Liver (tissue), 8 donors: ENCODE measurements at regions not wholly inside any gene's neighbourhood (a gene's known extent, or its start where the extent isn't known, plus 50 kb on each side); places are given as distances from the start of the nearest gene placed in this dataset.

Experiments
- DNase-seq: peaks from one replicate; pipeline ENCODE4 v3.0.0-alpha.2; 2017; ENCODE audit warnings: low spot score
- H3K27ac ChIP-seq, 2 donors: one replicate each; pipeline ENCODE4 v1.7.0; 2013; ENCODE audit warnings: inconsistent platforms in 2 of 2, low read length in 2 of 2, control low read depth in 1 of 2, low read depth in 1 of 2, mild to moderate bottlenecking in 1 of 2
- H3K27me3 ChIP-seq, 4 donors: one replicate each; pipeline versions ENCODE4 v1.6.1 to v1.7.0; 2013; ENCODE audit warnings: low read length in 3 of 4, inconsistent platforms in 1 of 4, mild to moderate bottlenecking in 1 of 4, moderate library complexity in 1 of 4; ENCODE audit not compliant: control insufficient read depth in 4 of 4, insufficient read depth in 4 of 4
- H3K36me3 ChIP-seq, 4 donors: one replicate each; pipeline versions ENCODE4 v1.6.1 to v1.7.0; 2013; ENCODE audit warnings: low read length in 3 of 4, mild to moderate bottlenecking in 3 of 4, low read depth in 1 of 4, moderate library complexity in 1 of 4; ENCODE audit not compliant: control insufficient read depth in 4 of 4, insufficient read depth in 3 of 4
- H3K4me1 ChIP-seq, 4 donors: one replicate each; pipeline versions ENCODE4 v1.6.1 to v1.7.0; 2013; ENCODE audit warnings: low read length in 3 of 4, mild to moderate bottlenecking in 3 of 4, moderate library complexity in 1 of 4; ENCODE audit not compliant: control insufficient read depth in 4 of 4, insufficient read depth in 4 of 4
- H3K4me3 ChIP-seq, 3 donors: one replicate each; pipeline versions ENCODE4 v1.6.1 to v1.7.0; 2013; ENCODE audit warnings: low read length in 3 of 3, control low read depth in 1 of 3, low read depth in 1 of 3, mild to moderate bottlenecking in 1 of 3
- H3K9ac ChIP-seq, 2 donors: one replicate each; pipeline ENCODE4 v1.7.0; 2013; ENCODE audit warnings: low read length in 2 of 2, mild to moderate bottlenecking in 2 of 2, moderate library complexity in 2 of 2, control low read depth in 1 of 2, low read depth in 1 of 2
- H3K9me3 ChIP-seq, 4 donors: one replicate each; pipeline versions ENCODE4 v1.6.1 to v1.7.0; 2013; ENCODE audit warnings: low read length in 3 of 4; ENCODE audit not compliant: control insufficient read depth in 4 of 4
- ATF3 ChIP-seq: IDR thresholded peaks from 2 replicates; pipeline ENCODE4 v1.6.1; 2016; ENCODE audit warnings: antibody characterized with exemption
- CTCF ChIP-seq: fragments of 150-350 bp; IDR thresholded peaks from 2 replicates; pipeline ENCODE4 v1.5.1; 2017; ENCODE audit warnings: improper control_type of control experiment, low read depth, low read length; ENCODE audit not compliant: missing input control
- FOXA1 ChIP-seq: IDR thresholded peaks from 2 replicates; pipeline ENCODE4 v1.6.1; 2016; ENCODE audit warnings: antibody characterized with exemption
- GABPA ChIP-seq, 2 donors: IDR thresholded peaks in 1 of 2; conservative IDR thresholded peaks in 1 of 2; 2 replicates each; pipeline ENCODE4 v1.6.1; 2016; ENCODE audit warnings: antibody characterized with exemption in 2 of 2, mild to moderate bottlenecking in 1 of 2, moderate library complexity in 1 of 2
- HNF4A ChIP-seq, 2 donors: conservative IDR thresholded peaks; 2 replicates each; pipeline ENCODE4 v1.6.1; 2016; ENCODE audit warnings: antibody characterized with exemption in 2 of 2, mild to moderate bottlenecking in 2 of 2
- HNF4G ChIP-seq: IDR thresholded peaks from 2 replicates; pipeline ENCODE4 v1.6.1; 2016; ENCODE audit warnings: antibody characterized with exemption
- JUND ChIP-seq, 2 donors: IDR thresholded peaks; 2 replicates each; pipeline ENCODE4 v1.6.1; 2016; ENCODE audit warnings: antibody characterized with exemption in 2 of 2
- MAX ChIP-seq: IDR thresholded peaks from 2 replicates; pipeline ENCODE4 v1.6.1; 2016; ENCODE audit warnings: antibody characterized with exemption
- NR2F2 ChIP-seq: IDR thresholded peaks from 2 replicates; pipeline ENCODE4 v1.6.1; 2016; ENCODE audit warnings: antibody characterized with exemption
- RAD21 ChIP-seq, 2 donors: IDR thresholded peaks; 2 replicates each; pipeline ENCODE4 v1.6.1; 2016; ENCODE audit warnings: antibody characterized with exemption in 2 of 2, mild to moderate bottlenecking in 2 of 2
- REST ChIP-seq: IDR thresholded peaks from 2 replicates; pipeline ENCODE4 v1.6.1; 2016; ENCODE audit warnings: antibody characterized with exemption, mild to moderate bottlenecking
- RXRA ChIP-seq, 2 donors: IDR thresholded peaks; 2 replicates each; pipeline ENCODE4 v1.6.1; 2017 to 2018; ENCODE audit warnings: antibody characterized with exemption in 2 of 2, mild to moderate bottlenecking in 1 of 2
- SP1 ChIP-seq: IDR thresholded peaks from 2 replicates; pipeline ENCODE4 v1.6.1; 2018; ENCODE audit warnings: antibody characterized with exemption, mild to moderate bottlenecking
- TAF1 ChIP-seq: conservative IDR thresholded peaks from 2 replicates; pipeline ENCODE4 v1.6.1; 2016; ENCODE audit warnings: antibody characterized with exemption, mild to moderate bottlenecking
- YY1 ChIP-seq: IDR thresholded peaks from 2 replicates; pipeline ENCODE4 v1.6.1; 2016; ENCODE audit warnings: antibody characterized with exemption, mild to moderate bottlenecking
- ZBTB33 ChIP-seq: IDR thresholded peaks from 2 replicates; pipeline ENCODE4 v1.6.1; 2016; ENCODE audit warnings: antibody characterized with exemption
- WGBS: extraction: QIAGEN DNeasy Blood & Tissue Kit; methylation state at CpG from one replicate; pipeline ENCODE4 v1.1.7; 2013; 5-methylcytosine and 5-hydroxymethylcytosine counted together
- donor health status: healthy.
- donor health status: healthy.
- donor health status: healthy.
- donor health status: healthy.
- donor health status: healthy.

GRCh38 chr3:21013566-21013965, 737.4 kb downstream of the ZNF385D start:
- H3K4me1 ChIP-seq = no peaks in the 10 kb centered on the region
- TF ChIP-seq FOXA1 (no peak), SP1 (no peak), MAX (no peak), TAF1 (no peak), RAD21 (IDR thresholded peaks at IDR 0.05) (no peak), HNF4A (conservative IDR thresholded peaks at IDR 0.05) (no peak), YY1 (no peak), REST (no peak), CTCF (no peak)
- no peaks in the 10 kb centered on the region for H3K9me3 ChIP-seq
- H3K4me3 ChIP-seq = no peak overlapping the region
- no peaks in the 10 kb centered on the region for H3K36me3 ChIP-seq
- no peaks in the 10 kb centered on the region for H3K27me3 ChIP-seq
- DNase-seq = no peak
- H3K27ac ChIP-seq = no peak overlapping the region
- H3K9ac ChIP-seq = no peak overlapping the region

GRCh38 chr3:20999661-21000060, 751.3 kb downstream of the ZNF385D start:
- TF ChIP-seq ATF3 = no peak
- no peak for TF ChIP-seq MAX
- no peak for TF ChIP-seq YY1
- TF ChIP-seq GABPA (IDR thresholded peaks at IDR 0.05 in 1 of 2, conservative IDR thresholded peaks at IDR 0.05 in 1 of 2) = no peak
- no peak for TF ChIP-seq RXRA (IDR thresholded peaks at IDR 0.05)
- TF ChIP-seq RAD21 (IDR thresholded peaks at IDR 0.05) = no peak
- no peak for TF ChIP-seq REST
- no peak for TF ChIP-seq FOXA1
- no peak for TF ChIP-seq HNF4G
- no peak for TF ChIP-seq NR2F2
- no peak for TF ChIP-seq JUND (IDR thresholded peaks at IDR 0.05)
- no peak for TF ChIP-seq ZBTB33
- Histone ChIP-seq H3K36me3 (no peaks in the 10 kb centered on the region), H3K4me1 (no peaks in the 10 kb centered on the region), H3K27me3 (no peaks in the 10 kb centered on the region), H3K9ac (no peak overlapping the region), H3K9me3 (no peaks in the 10 kb centered on the region), H3K4me3 (no peak overlapping the region), H3K27ac (no peak overlapping the region)
- DNase-seq = no peak
- whole genome bisulfite sequencing = 40% methylated on average over 1 of the region's 1 CpG
